Kidney epithelial cell (primary cell): ENCODE measurements at regions not wholly inside any gene's neighbourhood (a gene's known extent, or its start where the extent isn't known, plus 50 kb on each side); places are given as distances from the start of the nearest gene placed in this dataset.

Experiments
- DNase-seq: peaks from one replicate; pipeline ENCODE4 v3.0.0-alpha.2; 2010; ENCODE audit warnings: low read depth
- H3K27me3 ChIP-seq: 2 replicates; pipeline ENCODE4 v1.6.0; 2011; ENCODE audit warnings: low read length; ENCODE audit not compliant: control insufficient read depth, insufficient read depth
- H3K36me3 ChIP-seq: 2 replicates; pipeline ENCODE4 v1.5.1; 2011; ENCODE audit warnings: low read length; ENCODE audit not compliant: control insufficient read depth, insufficient read depth
- H3K4me3 ChIP-seq: 2 replicates; pipeline ENCODE4 v1.5.1; 2011; ENCODE audit warnings: low read depth, mild to moderate bottlenecking, control low read depth, low read length
- TF ChIP-seq, protein P1 (sequence below): IDR thresholded peaks from 2 replicates; pipeline ENCODE4 v1.5.1; 2011; ENCODE audit warnings: mild to moderate bottlenecking, moderate library complexity, low read length, control low read depth, inconsistent platforms; ENCODE audit not compliant: insufficient read depth, poor library complexity, severe bottlenecking

DNA sequence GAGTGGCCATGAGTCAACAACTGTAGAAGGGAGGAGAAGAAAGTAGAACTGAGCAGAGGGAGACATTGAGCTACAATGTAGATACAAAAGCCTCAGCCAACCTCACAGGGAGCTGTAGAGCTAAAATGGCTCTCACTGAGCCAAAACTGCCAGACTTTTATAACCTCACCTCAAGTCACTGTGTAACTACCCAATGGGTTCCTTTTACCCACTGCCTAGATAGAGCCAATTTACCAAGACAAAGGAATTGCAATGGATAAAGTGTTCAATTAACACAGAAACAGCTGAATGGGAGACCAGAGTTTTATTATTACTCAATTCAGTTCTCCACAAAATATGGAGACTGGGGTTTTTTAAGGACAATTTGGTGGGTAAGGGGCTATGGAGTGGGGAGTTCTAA is 938.9 kb upstream of the GRIA3 start:
- Histone ChIP-seq H3K27me3 (no peaks in the 10 kb centered on the region), H3K4me3 (no peak overlapping the region), H3K36me3 (no peaks in the 10 kb centered on the region)
- TF ChIP-seq, protein P1, sequence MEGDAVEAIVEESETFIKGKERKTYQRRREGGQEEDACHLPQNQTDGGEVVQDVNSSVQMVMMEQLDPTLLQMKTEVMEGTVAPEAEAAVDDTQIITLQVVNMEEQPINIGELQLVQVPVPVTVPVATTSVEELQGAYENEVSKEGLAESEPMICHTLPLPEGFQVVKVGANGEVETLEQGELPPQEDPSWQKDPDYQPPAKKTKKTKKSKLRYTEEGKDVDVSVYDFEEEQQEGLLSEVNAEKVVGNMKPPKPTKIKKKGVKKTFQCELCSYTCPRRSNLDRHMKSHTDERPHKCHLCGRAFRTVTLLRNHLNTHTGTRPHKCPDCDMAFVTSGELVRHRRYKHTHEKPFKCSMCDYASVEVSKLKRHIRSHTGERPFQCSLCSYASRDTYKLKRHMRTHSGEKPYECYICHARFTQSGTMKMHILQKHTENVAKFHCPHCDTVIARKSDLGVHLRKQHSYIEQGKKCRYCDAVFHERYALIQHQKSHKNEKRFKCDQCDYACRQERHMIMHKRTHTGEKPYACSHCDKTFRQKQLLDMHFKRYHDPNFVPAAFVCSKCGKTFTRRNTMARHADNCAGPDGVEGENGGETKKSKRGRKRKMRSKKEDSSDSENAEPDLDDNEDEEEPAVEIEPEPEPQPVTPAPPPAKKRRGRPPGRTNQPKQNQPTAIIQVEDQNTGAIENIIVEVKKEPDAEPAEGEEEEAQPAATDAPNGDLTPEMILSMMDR: no peak
- no peak for DNase-seq

DNA sequence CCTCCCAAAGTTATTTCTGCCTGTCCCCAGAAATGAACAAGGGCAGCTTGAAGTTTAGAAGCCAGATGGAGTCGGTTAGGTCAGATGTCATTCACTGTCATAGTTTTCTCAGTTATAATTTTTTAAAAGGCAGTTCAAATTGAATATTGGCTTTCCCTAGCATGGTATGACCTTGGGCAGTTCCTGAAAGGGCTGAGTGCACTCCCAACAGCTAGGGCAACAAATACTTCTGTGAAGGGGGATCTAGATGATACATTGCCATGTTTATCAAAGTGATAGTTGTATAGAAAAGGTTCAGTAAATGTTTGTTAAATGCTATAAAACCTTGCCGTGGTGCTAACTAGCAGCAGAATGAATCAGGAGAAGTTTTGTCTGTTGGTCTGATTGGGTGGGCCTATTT is 938.1 kb upstream of the GRIA3 start:
- TF ChIP-seq, protein P1: no peak
- H3K27me3 ChIP-seq: no peaks in the 10 kb centered on the region
- no peak overlapping the region for H3K4me3 ChIP-seq
- no peaks in the 10 kb centered on the region for H3K36me3 ChIP-seq
- DNase-seq: no peak

DNA sequence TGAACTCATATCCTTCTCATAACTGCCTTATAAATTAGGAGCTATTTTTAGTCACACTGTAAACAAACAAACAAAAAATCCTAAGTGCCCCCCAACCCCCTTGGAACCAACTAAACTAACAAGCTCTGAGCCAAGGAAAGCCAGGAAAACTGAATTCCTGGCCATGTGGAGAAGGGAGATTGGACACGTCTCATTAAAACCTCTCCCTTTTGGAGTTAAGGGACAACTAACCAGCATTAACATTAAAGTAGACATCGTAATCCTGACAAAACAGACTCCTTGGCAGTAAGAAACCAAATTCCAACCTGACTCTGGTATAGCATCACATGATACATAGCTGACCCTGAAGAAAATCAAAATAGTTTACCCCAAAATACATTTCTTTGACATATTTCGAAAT is 937.1 kb upstream of the GRIA3 start:
- TF ChIP-seq, protein P1: no peak
- no peak for DNase-seq
- no peaks in the 10 kb centered on the region for H3K27me3 ChIP-seq
- no peaks in the 10 kb centered on the region for H3K36me3 ChIP-seq
- no peak overlapping the region for H3K4me3 ChIP-seq

DNA sequence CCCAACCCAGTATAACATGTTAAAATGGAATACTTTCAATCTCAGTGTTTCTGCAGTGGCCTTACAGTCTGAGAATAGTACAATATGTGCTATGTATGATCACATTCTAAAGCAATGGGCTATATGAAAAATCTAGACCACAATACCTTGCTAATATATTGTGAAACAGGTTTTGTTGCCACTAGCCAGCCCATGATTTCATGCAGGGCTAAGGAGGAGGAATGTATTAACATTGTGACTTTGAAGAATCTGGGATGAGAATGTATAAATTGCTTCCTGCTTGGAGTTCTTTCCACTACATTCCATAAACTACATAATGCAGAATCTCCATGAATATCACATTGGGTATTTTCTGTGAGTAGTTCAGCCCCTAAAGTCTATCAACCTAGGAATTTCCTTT is 935.4 kb upstream of the GRIA3 start:
- no peaks in the 10 kb centered on the region for H3K36me3 ChIP-seq
- no peak for DNase-seq
- TF ChIP-seq, protein P1: no peak
- no peaks in the 10 kb centered on the region for H3K27me3 ChIP-seq
- no peak overlapping the region for H3K4me3 ChIP-seq

DNA sequence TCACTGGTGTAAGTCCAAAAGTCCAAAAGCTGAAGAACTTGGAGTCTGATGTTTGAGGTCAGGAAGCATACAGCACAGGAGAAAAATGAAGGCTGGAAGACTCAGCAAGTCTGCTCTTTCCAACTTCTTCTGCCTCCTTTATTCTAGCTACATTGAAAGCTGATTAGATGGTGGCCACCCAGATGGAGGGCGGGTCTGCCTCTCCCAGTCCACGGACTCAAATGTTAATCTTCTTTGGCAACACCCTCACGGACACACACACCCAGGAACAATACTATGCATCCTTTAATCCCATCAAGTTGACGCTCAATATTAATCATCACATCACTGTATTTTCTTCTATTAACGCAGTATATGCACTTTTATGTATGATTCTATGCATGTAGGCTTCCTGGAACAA is 931.6 kb upstream of the GRIA3 start:
- no peak overlapping the region for H3K4me3 ChIP-seq
- TF ChIP-seq, protein P1: no peak
- no peaks in the 10 kb centered on the region for H3K27me3 ChIP-seq
- no peaks in the 10 kb centered on the region for H3K36me3 ChIP-seq
- DNase-seq: no peak

DNA sequence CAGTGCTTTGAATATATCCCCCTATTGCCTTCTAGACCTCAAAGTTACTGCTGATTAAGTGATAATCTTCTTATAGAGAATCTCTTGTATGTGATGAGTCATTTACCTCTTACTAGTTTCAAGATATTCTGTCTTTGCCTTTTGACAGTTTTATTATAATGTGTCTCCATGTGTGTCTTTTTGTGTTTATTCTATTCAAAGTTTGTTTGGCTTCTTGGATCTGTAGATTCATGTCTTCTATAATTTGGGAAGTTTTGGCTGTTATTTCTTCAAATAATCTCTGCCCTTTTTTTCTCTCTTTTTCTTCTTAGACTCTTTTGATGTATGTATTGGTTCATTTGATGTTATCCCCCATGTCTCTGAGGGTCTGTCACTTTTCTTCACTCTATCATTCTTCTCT is 915.7 kb upstream of the GRIA3 start:
- TF ChIP-seq, protein P1: no peak
- Histone ChIP-seq H3K36me3 (no peaks in the 10 kb centered on the region), H3K27me3 (no peaks in the 10 kb centered on the region), H3K4me3 (no peak overlapping the region)
- DNase-seq: no peak
